ENCODE measurements at regions not wholly inside any gene's neighbourhood (a gene's known extent, or its start where the extent isn't known, plus 50 kb on each side); places are given as distances from the start of the nearest gene placed in this dataset.
"Not testable (repeated sequence)": the region's sequence is repeated elsewhere in the genome, so short reads cannot be mapped to it uniquely, and the experiment has no call there.

DNA sequence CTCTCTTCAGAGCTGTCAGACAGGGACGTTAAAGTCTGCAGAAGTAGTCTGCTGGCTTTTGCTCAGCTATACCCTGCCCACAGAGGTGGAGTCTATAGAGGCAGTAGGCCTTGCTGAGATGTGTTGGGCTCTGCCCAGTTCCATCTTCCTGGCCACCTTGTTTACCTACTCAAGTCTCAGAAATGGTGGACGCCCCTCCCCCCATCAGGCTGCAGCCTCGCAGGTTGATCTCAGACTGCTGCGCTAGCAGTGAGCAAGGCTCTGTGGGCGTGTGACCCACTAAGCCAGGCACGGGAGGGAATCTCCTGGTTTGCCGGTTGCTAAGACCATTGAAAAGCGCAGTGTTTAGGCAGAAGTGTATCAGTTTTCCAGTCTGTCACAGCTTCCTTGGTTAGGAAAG, 305.0 kb downstream of the BCKDHB start:
- no peak for TF ChIP-seq ZFX (IDR thresholded peaks at IDR 0.05; ENCODE audit: borderline replicate concordance)
- TF ChIP-seq, protein P1, sequence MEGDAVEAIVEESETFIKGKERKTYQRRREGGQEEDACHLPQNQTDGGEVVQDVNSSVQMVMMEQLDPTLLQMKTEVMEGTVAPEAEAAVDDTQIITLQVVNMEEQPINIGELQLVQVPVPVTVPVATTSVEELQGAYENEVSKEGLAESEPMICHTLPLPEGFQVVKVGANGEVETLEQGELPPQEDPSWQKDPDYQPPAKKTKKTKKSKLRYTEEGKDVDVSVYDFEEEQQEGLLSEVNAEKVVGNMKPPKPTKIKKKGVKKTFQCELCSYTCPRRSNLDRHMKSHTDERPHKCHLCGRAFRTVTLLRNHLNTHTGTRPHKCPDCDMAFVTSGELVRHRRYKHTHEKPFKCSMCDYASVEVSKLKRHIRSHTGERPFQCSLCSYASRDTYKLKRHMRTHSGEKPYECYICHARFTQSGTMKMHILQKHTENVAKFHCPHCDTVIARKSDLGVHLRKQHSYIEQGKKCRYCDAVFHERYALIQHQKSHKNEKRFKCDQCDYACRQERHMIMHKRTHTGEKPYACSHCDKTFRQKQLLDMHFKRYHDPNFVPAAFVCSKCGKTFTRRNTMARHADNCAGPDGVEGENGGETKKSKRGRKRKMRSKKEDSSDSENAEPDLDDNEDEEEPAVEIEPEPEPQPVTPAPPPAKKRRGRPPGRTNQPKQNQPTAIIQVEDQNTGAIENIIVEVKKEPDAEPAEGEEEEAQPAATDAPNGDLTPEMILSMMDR (IDR thresholded peaks at IDR 0.05): no peak
- no peak overlapping the region for H3K27ac ChIP-seq

DNA sequence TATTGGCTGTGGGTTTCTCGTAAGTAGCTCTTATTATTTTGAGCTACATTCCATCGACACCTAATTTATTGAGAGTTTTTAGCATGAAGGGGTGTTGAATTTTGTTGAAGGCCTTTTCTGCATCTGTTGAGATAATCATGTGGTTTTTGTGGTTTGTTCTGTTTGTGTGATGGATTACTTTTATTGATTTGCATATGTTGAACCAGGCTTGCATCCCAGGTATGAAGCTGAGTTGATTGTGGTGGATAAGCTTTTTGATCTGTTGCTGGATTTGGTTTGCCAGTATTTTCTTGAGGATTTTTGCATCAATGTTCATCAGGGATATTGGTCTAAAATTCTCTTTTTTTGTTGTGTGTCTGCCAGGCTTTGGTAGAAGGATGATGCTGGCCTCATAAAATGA, 301.5 kb downstream of the BCKDHB start:
- H3K27ac ChIP-seq: not testable (repeated sequence)

- TF ChIP-seq ZFX (IDR thresholded peaks at IDR 0.05; ENCODE audit: borderline replicate concordance): no peak
- TF ChIP-seq, protein P1 (IDR thresholded peaks at IDR 0.05): no peak
- no peak overlapping the region for H3K27ac ChIP-seq
Measured at GRCh38 chr6:80404889-80405288, 298.4 kb downstream of the BCKDHB start.

GRCh38 chr6:80403365-80403764, 296.9 kb downstream of the BCKDHB start:
- no peak overlapping the region for H3K27ac ChIP-seq
- TF ChIP-seq ZFX (IDR thresholded peaks at IDR 0.05; ENCODE audit: borderline replicate concordance): no peak
- TF ChIP-seq, protein P1 (IDR thresholded peaks at IDR 0.05): no peak

DNA sequence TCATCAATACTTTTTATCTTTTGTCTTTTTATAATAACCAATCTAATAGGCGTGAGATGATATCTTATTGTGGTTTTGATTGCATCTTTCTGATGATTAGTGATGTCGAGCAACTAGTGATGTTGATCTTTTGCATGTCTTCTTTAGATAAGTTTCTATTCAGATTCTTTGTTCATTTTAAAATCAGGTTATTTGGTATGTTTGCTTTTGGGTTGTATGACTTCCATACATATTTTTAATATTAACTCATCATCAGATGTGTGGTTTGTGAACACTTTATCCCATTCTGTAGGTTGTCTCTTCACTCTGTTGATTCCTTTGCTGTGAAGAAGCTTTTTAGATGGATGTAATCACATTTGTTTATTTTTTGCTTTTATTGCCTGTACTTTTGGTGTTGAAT, 295.8 kb downstream of the BCKDHB start:
- no peak for TF ChIP-seq ZFX (IDR thresholded peaks at IDR 0.05; ENCODE audit: borderline replicate concordance)
- TF ChIP-seq, protein P1 (IDR thresholded peaks at IDR 0.05): no peak
- no peak overlapping the region for H3K27ac ChIP-seq

All from 22Rv1 (cell line).